ENCODE measurements at regions not wholly inside any gene's neighbourhood (a gene's known extent, or its start where the extent isn't known, plus 50 kb on each side); places are given as distances from the start of the nearest gene placed in this dataset.

DNA sequence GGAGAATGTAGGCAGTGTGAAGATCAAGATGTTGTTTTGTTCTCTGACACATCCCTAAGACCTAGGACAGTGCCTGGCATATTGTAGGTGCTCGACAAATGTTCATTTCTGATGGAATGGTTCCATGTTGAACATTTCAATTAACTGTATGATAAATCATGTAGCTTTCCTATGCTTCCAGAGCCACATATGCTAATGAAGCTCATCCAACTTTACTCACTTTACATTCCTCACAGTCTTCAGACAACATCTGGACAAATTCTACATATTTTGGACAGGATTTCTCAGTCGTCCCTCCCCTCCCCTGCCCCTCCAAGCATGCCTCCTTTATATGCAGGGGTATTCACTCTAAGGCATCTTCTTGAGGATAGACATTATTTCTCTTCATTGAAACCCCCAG is 177.9 kb downstream of the BLID start:
- intact Hi-C loops (cut with DNase I), result no loop called here
- no peaks in the 10 kb centered on the region for H3K9me3 ChIP-seq
- H3K4me1 ChIP-seq, result no peaks in the 10 kb centered on the region
- H3K27ac ChIP-seq, result no peak overlapping the region
- no peak overlapping the region for H3K4me3 ChIP-seq
- DNase-seq (ENCODE audit: extremely low spot score in 2 of 2), result no peak
- no peaks in the 10 kb centered on the region for H3K36me3 ChIP-seq
- no peaks in the 10 kb centered on the region for H3K27me3 ChIP-seq
- TF ChIP-seq POLR2A (IDR thresholded peaks at IDR 0.05), result no peak
- TF ChIP-seq, protein P1, sequence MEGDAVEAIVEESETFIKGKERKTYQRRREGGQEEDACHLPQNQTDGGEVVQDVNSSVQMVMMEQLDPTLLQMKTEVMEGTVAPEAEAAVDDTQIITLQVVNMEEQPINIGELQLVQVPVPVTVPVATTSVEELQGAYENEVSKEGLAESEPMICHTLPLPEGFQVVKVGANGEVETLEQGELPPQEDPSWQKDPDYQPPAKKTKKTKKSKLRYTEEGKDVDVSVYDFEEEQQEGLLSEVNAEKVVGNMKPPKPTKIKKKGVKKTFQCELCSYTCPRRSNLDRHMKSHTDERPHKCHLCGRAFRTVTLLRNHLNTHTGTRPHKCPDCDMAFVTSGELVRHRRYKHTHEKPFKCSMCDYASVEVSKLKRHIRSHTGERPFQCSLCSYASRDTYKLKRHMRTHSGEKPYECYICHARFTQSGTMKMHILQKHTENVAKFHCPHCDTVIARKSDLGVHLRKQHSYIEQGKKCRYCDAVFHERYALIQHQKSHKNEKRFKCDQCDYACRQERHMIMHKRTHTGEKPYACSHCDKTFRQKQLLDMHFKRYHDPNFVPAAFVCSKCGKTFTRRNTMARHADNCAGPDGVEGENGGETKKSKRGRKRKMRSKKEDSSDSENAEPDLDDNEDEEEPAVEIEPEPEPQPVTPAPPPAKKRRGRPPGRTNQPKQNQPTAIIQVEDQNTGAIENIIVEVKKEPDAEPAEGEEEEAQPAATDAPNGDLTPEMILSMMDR (IDR thresholded peaks at IDR 0.05), result no peak
- no peak for TF ChIP-seq POLR2AphosphoS5 (IDR thresholded peaks at IDR 0.05; ENCODE audit: insufficient read depth in 1 of 2, low read depth in 1 of 2)

DNA sequence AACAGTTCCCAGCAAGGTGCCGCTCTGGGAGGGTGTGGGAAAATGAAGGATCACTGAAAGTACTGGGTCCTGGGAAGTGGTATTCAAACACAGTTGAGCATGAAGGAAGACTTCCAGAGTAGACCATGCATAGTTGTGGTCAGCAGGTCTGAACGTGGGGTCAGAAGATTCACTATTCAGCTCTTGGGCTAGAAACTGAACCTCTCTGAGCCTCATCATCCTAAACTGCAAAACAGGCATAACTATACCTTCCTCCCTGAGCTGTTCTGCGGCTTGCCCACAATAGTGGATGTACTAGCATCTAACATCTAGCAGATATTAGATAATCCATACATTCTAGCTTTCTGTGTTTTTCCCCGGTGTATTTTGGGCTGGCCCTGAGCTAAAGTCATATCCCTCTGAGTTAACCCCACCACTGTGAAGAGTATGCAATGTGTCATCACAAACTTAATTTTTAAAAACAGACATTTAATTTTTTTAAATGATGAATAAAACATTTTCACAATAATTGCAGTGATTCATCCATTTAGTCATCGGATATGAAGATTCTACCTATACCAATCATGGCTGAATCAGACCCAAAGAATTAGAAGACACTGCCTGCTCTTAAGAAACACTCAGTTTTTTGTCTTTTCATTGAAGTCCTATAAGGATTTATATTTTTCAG is 179.1 kb downstream of the BLID start:
- TF ChIP-seq, protein P1 (IDR thresholded peaks at IDR 0.05), result no peak
- no peak for TF ChIP-seq POLR2AphosphoS5 (IDR thresholded peaks at IDR 0.05; ENCODE audit: insufficient read depth in 1 of 2, low read depth in 1 of 2)
- TF ChIP-seq POLR2A (IDR thresholded peaks at IDR 0.05), result no peak
- no peaks in the 10 kb centered on the region for H3K36me3 ChIP-seq
- H3K4me1 ChIP-seq, result no peaks in the 10 kb centered on the region
- DNase-seq (ENCODE audit: extremely low spot score in 2 of 2), result no peak
- no peaks in the 10 kb centered on the region for H3K27me3 ChIP-seq
- intact Hi-C loops (cut with DNase I), result no loop called here
- no peak overlapping the region for H3K27ac ChIP-seq
- H3K4me3 ChIP-seq, result no peak overlapping the region
- no peaks in the 10 kb centered on the region for H3K9me3 ChIP-seq

DNA sequence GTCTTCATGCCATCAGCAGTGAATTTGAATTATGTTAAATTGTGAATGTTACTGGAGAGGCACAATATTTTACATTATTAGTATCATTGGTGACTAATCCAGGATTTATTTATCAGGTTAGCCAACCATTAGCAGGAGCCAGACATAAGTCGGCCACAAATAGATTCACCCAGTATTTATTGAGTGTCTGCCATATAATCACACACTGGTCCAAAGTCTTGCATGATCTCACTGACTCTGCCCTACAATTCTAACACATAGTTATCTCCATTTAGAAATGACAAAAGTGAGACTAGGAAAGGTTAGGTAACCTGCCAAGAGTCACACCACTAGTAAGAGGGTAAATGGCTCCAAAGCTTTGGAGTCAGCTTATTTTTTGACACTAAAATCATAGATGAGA is 179.6 kb downstream of the BLID start:
- no peaks in the 10 kb centered on the region for H3K27me3 ChIP-seq
- H3K36me3 ChIP-seq, result no peaks in the 10 kb centered on the region
- DNase-seq (ENCODE audit: extremely low spot score in 2 of 2), result no peak
- no peak overlapping the region for H3K27ac ChIP-seq
- H3K4me3 ChIP-seq, result no peak overlapping the region
- H3K4me1 ChIP-seq, result no peaks in the 10 kb centered on the region
- intact Hi-C loops (cut with DNase I), result no loop called here
- H3K9me3 ChIP-seq, result no peaks in the 10 kb centered on the region
- no peak for TF ChIP-seq POLR2AphosphoS5 (IDR thresholded peaks at IDR 0.05; ENCODE audit: insufficient read depth in 1 of 2, low read depth in 1 of 2)
- TF ChIP-seq POLR2A (IDR thresholded peaks at IDR 0.05), result no peak
- TF ChIP-seq, protein P1 (IDR thresholded peaks at IDR 0.05), result no peak

DNA sequence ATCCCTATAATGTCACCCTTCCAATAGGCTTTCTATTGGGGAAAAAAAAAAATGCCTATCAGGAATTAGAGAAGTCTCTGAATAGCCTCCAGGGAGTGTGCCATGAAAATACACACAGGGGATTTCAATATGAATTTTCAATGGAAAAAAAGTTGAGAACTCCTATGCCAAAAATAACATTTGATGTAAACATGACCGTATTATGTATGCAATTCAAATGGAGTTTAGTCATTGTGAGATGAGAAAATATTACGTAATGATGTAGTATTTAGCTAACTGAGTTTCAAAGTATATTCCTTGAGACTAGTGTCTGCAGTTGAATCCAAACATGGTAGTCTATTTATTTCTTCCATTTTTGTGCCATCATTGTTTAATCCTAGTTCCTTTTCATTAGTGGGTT is 182.3 kb downstream of the BLID start:
- intact Hi-C loops (cut with DNase I), result no loop called here
- no peaks in the 10 kb centered on the region for H3K9me3 ChIP-seq
- H3K4me1 ChIP-seq, result peaks cover 18% of the 10 kb centered on the region
- TF ChIP-seq, protein P1 (IDR thresholded peaks at IDR 0.05), result no peak
- no peak overlapping the region for H3K4me3 ChIP-seq
- H3K27ac ChIP-seq, result no peak overlapping the region
- no peaks in the 10 kb centered on the region for H3K36me3 ChIP-seq
- H3K27me3 ChIP-seq, result no peaks in the 10 kb centered on the region
- no peak for DNase-seq (ENCODE audit: extremely low spot score in 2 of 2)

DNA sequence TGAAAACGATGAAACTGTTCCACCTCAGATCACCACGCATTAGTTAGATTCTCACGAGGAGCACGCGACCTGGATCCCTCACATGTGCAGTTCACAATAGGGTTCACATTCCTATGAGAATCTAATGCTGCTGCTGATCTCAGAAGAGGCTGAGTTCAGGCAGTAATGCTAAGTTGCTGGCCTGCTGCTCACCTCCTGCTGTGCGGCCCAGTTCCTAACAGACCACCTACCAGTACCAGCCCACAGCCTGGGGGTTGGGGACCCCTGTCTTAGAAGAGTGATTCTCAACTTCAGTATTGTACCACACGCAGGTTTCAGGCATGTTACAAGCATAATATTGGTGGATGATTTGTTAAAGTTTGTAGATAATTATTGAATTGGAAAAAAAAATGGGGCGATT is 182.7 kb downstream of the BLID start:
- no peak for DNase-seq (ENCODE audit: extremely low spot score in 2 of 2)
- H3K4me1 ChIP-seq, result peaks cover 21% of the 10 kb centered on the region
- TF ChIP-seq, protein P1 (IDR thresholded peaks at IDR 0.05), result no peak
- no peak for TF ChIP-seq POLR2A (IDR thresholded peaks at IDR 0.05)
- no peak for TF ChIP-seq POLR2AphosphoS5 (IDR thresholded peaks at IDR 0.05; ENCODE audit: insufficient read depth in 1 of 2, low read depth in 1 of 2)
- no peak overlapping the region for H3K27ac ChIP-seq
- intact Hi-C loops (cut with DNase I), result no loop called here
- no peaks in the 10 kb centered on the region for H3K27me3 ChIP-seq
- H3K4me3 ChIP-seq, result no peak overlapping the region
- no peaks in the 10 kb centered on the region for H3K9me3 ChIP-seq
- H3K36me3 ChIP-seq, result no peaks in the 10 kb centered on the region

Measured in vagina (tissue), 2 donors.